IPS-18a (cell line): ENCODE measurements at regions not wholly inside any gene's neighbourhood (a gene's known extent, or its start where the extent isn't known, plus 50 kb on each side); places are given as distances from the start of the nearest gene placed in this dataset.
A peak's percentile ranks its signal among the peaks of the same experiment; 100 is the strongest.
"Not testable (repeated sequence)": the region's sequence is repeated elsewhere in the genome, so short reads cannot be mapped to it uniquely, and the experiment has no call there.

ENCODE experiments used
- H3K27ac ChIP-seq: one replicate; pipeline ENCODE4 v1.5.1; 2013; ENCODE audit warnings: low read length
- H3K27me3 ChIP-seq: one replicate; pipeline ENCODE4 v1.6.1; 2013; ENCODE audit warnings: mild to moderate bottlenecking, low read length; ENCODE audit not compliant: control insufficient read depth, insufficient read depth
- H3K36me3 ChIP-seq: one replicate; pipeline ENCODE4 v1.6.1; 2013; ENCODE audit warnings: low read depth, low read length; ENCODE audit not compliant: control insufficient read depth
- H3K4me1 ChIP-seq: one replicate; pipeline ENCODE4 v1.6.1; 2013; ENCODE audit warnings: low read depth, low read length; ENCODE audit not compliant: control insufficient read depth
- H3K4me3 ChIP-seq: one replicate; pipeline ENCODE4 v1.5.1; 2013; ENCODE audit warnings: low read length
- H3K9ac ChIP-seq: one replicate; pipeline ENCODE4 v1.6.1; 2013; ENCODE audit warnings: mild to moderate bottlenecking, low read length, moderate library complexity
- H3K9me3 ChIP-seq: one replicate; pipeline ENCODE4 v1.6.1; 2013; ENCODE audit warnings: low read depth, low read length; ENCODE audit not compliant: control insufficient read depth

DNA sequence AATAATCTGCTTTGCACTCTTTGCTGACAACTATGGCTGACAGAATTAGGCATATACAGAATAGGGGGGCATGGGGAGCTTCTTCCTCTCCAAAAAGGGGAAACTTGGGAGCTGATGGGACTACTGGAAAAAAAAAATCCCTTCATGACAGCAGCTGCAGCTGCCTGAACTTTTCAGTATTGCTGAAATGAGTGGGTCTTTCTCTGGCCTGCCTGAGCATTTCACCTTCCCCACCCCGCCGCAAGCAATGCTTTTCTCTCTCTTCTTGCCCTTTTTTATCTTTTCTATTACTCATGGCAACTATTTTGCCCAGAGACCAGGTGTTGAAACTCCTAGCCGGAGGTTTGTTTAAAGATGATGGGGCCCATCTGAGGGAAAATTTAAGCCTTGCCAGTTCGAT, 244.9 kb downstream of the SEMA3D start:
- no peaks in the 10 kb centered on the region for H3K27me3 ChIP-seq
- H3K9ac ChIP-seq = no peak overlapping the region
- H3K9me3 ChIP-seq = no peaks in the 10 kb centered on the region
- no peak overlapping the region for H3K27ac ChIP-seq
- H3K4me3 ChIP-seq = no peak overlapping the region
- no peaks in the 10 kb centered on the region for H3K36me3 ChIP-seq
- no peaks in the 10 kb centered on the region for H3K4me1 ChIP-seq

DNA sequence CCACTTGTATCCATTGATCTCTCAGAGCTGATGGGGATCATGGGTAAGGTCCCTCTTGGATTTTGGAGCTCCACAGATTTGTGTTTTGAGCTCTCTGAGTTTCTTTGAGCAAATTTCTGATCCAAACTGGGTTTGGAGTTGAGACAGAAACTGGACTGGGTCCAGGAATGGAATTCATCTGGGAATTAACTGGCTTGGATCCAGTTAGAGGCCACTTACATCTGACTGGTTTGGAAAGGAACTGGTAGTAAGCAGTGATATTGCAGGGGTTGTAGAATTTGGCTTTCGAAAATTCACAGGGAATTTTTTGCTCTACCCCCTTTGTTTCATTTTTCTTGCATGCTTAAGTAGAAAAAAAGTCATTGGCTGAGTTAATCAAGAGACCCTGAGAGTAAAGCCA, 245.6 kb downstream of the SEMA3D start:
- Histone ChIP-seq H3K4me1 (no peaks in the 10 kb centered on the region), H3K36me3 (no peaks in the 10 kb centered on the region), H3K27ac (no peak overlapping the region), H3K4me3 (no peak overlapping the region), H3K9me3 (no peaks in the 10 kb centered on the region), H3K27me3 (no peaks in the 10 kb centered on the region), H3K9ac (no peak overlapping the region)

DNA sequence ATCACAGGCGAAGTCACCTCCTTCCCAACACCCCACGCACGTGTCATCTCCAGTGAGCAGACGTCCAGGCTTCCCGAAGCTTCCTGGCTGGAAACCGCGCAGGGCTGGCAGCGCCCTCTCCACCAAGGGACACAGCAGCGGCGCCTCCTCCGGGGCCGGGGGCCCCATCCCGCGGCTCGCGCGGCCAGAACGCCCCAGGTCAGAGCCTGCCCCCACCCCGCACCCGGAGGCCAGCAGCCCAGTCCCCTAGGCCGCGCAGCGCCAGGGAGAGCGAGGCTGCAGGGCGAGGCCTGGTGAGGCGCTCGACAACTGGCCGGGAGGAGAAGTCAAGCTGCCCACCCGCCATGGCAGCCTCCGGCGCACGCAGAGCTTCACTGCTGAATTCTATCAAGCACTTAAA, 247.0 kb downstream of the SEMA3D start:
- no peak overlapping the region for H3K4me3 ChIP-seq
- no peaks in the 10 kb centered on the region for H3K36me3 ChIP-seq
- no peak overlapping the region for H3K27ac ChIP-seq
- H3K27me3 ChIP-seq = no peaks in the 10 kb centered on the region
- no peaks in the 10 kb centered on the region for H3K9me3 ChIP-seq
- H3K4me1 ChIP-seq = no peaks in the 10 kb centered on the region
- H3K9ac ChIP-seq = no peak overlapping the region

DNA sequence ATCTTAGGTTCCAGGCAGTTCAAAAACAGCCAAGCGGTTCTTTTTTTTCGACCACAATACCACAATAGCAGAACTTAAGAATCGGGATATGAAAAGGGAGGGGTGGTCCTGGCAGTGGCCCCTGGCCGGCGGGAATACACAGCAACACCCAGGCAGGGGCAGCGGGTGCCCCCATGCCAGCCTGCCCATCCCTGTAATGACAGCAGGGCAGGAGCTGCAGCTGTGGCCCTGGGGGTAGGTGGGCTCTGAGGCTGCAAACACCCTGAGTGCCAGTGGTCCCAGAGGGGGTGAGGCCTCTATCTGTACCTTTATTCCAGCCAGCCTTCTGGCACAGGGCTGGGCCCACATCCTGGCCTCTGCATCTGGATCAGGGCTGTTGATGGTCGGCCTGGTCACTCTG, 247.4 kb downstream of the SEMA3D start:
- Histone ChIP-seq H3K4me3 (no peak overlapping the region), H3K27ac (no peak overlapping the region), H3K27me3 (no peaks in the 10 kb centered on the region), H3K4me1 (no peaks in the 10 kb centered on the region), H3K36me3 (no peaks in the 10 kb centered on the region), H3K9me3 (no peaks in the 10 kb centered on the region), H3K9ac (no peak overlapping the region)

DNA sequence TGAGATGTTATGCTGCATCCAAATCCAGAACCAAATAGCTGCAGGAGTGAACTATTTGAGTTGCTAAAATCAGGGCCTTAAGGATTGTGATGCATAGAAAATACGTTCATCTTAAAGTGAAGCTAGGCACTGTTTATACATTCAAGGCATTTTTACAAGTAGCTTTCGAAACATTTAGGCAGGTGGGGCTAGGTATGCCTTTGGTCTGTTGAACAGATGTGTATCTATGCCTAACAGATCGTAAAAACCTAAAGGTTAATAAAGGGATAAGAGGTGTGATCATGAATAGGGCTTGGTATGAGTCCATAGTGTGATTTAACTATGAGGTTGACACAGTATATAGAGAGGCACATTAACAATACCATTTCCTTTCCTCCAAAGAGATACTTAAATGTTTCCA, 262.5 kb downstream of the SEMA3D start:
- Histone ChIP-seq H3K4me1 (no peaks in the 10 kb centered on the region), H3K9ac (no peak overlapping the region), H3K27me3 (no peaks in the 10 kb centered on the region)

DNA sequence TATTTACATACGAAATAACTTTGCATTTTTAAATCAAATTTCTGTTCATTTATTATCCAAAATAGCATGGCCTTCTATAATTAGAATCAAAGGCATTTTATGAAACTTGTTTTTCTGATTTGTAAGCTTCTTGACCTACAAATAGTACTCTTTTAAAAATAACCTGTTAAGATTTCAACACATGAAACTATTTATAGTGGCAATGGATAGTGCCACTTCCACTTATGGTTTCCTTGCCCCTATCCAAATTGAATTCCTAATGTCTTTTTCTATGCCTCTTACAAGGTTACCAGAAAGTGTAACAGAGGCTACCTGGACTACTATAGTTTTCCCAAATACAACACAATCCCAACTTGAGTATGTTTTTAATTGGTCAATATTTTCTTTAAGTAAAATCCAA, 263.5 kb downstream of the SEMA3D start:
- Histone ChIP-seq H3K27ac (no peak overlapping the region), H3K9me3 (no peaks in the 10 kb centered on the region), H3K9ac (no peak overlapping the region), H3K4me1 (no peaks in the 10 kb centered on the region), H3K27me3 (no peaks in the 10 kb centered on the region), H3K36me3 (no peaks in the 10 kb centered on the region), H3K4me3 (no peak overlapping the region)

More for the DNA sequence above, 262.5 kb downstream of the SEMA3D start:
- no peak overlapping the region for H3K4me3 ChIP-seq
- H3K27ac ChIP-seq = no peak overlapping the region
- H3K9me3 ChIP-seq = no peaks in the 10 kb centered on the region
- no peaks in the 10 kb centered on the region for H3K36me3 ChIP-seq

DNA sequence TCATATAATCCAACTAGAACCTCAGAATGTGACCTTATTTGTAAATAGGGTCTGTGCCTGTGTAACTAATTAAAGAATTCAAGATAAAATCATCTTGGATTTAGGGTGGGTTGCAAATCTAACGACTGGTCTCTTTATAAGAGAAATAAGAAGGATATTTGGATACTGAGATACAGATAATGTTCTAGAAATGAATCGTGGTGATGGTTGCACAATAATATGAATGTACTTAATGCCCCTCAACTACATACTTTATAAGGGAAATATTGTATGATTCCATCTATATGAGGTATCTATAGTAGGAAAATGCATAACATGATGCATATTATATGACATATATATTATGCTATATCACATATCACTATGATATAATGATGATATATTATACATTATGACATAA, 265.7 kb downstream of the SEMA3D start:
- Histone ChIP-seq H3K4me1 (no peaks in the 10 kb centered on the region), H3K4me3 (no peak overlapping the region), H3K9me3 (no peaks in the 10 kb centered on the region), H3K36me3 (no peaks in the 10 kb centered on the region), H3K27ac (no peak overlapping the region), H3K9ac (no peak overlapping the region), H3K27me3 (no peaks in the 10 kb centered on the region)

DNA sequence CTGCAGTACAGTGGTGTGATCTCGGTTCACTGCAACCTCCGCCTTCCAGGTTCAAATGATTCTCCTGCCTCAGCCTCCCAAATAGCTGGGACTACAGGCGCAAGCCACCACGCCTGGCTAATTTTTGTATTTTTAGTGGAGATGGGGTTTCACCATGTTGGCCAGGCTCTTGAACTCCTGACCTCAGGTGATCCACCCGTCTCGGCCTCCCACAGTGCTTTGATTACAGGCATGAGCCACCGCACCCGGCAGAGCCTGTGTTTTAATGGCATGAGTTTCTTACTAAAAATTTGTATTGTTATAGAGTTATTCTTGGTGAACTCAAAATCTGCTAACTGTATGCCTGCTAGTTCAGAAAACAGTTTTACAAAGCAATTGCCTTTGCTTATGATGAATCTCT, 269.9 kb downstream of the SEMA3D start:
- H3K27ac ChIP-seq, H3K9me3 ChIP-seq, H3K9ac ChIP-seq, H3K36me3 ChIP-seq, H3K27me3 ChIP-seq, H3K4me3 ChIP-seq: not testable (repeated sequence)
- H3K4me1 ChIP-seq = peaks cover 16% of the 10 kb centered on the region

DNA sequence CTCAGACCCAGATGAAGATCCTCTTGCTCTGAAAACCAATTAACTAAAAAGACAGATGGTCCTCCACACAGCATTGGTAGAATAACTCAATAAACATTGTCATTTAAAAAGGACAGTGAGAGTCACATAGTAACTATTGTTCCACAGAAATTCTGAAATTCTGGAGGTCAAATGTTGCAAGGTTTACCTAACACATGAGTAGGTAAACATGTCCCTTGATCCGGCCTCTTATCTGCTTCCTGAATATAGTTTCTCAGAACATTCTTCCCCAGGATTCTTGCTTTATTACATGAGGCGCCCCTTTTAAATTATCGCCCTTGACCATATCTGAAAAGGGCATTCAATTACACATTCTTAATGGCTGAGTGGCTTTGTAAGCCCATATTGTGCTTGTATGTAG, 270.7 kb downstream of the SEMA3D start:
- H3K9ac ChIP-seq = no peak overlapping the region
- no peaks in the 10 kb centered on the region for H3K27me3 ChIP-seq
- H3K4me1 ChIP-seq = peaks cover 23% of the 10 kb centered on the region
- H3K27ac ChIP-seq = no peak overlapping the region
- no peaks in the 10 kb centered on the region for H3K36me3 ChIP-seq
- H3K9me3 ChIP-seq = no peaks in the 10 kb centered on the region
- H3K4me3 ChIP-seq = no peak overlapping the region

DNA sequence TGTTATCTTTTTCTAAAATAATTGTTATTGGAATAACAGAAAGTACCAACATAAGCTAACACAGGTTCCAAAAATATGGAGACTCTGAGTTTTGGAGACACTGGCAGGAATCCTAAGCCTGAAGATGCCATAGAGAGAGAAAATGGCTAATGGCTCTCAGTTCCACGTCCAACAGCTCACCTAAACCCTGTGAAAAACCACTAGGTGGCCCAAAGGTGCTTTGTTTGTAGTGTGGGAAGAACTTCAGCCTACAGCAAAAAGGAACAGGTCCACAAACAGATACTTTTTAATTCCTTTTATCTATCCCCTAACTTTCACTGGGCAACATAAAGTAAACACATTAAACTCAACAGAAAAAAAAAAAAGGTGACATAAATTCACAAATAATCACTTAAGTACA, 272.3 kb downstream of the SEMA3D start:
- no peaks in the 10 kb centered on the region for H3K9me3 ChIP-seq
- no peaks in the 10 kb centered on the region for H3K36me3 ChIP-seq
- no peak overlapping the region for H3K27ac ChIP-seq
- no peak overlapping the region for H3K4me3 ChIP-seq
- H3K27me3 ChIP-seq = no peaks in the 10 kb centered on the region
- H3K4me1 ChIP-seq = peaks cover 25% of the 10 kb centered on the region
- no peak overlapping the region for H3K9ac ChIP-seq

DNA sequence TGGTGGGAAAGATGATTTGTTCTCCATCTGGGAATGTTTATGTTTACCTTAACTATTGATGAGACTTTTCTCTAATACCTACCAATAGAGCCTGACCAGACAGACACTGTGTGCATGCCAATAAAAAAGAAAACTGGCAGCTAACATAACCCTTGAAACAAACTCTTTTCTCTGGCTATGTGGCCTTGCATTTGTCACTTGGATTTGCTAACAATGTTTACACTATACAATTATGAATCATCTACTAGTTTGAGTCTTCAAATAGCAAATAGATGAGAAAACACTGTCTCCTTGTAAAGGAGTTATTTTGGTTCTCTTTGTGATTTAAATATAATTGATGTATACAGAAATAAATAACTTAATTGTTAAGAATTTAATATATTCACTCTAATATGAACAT, 273.1 kb downstream of the SEMA3D start:
- Histone ChIP-seq H3K9ac (no peak overlapping the region), H3K27me3 (no peaks in the 10 kb centered on the region)

DNA sequence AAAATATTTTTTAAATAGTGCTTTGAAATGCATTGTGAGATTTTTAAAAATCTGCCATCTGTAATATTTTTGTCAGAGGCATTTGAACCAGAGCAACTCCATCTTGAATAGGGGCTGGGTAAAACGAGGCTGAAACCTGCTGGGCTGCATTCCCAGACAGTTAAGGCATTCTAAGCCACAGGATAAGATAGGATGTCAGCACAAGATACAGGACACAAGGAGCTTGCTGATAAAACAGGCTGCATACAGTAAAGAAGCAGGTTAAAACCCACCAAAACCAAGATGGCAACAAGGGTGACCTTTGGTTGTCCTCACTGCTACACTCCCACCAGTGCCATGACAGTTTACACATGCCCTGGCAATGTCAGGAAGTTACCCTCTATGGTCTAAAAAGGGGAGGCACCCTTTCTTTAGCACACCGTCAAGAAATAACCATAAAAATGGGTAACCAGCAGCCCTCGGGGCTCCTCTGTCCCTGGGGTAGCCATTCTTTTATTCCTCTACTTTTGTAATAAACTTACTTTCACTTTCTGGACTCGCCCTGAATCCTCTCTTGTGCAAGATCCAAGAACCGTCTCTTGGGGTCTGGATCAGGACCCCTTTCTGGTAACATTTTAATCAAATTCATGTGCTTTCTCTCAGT, 273.7 kb downstream of the SEMA3D start:
- Histone ChIP-seq H3K27me3 (no peaks in the 10 kb centered on the region), H3K4me3 (no peak overlapping the region), H3K36me3 (no peaks in the 10 kb centered on the region), H3K4me1 (peaks cover 25% of the 10 kb centered on the region), H3K9me3 (no peaks in the 10 kb centered on the region), H3K27ac (peak overlapping the region; percentile 18), H3K9ac (no peak overlapping the region)

More for the DNA sequence above, 273.1 kb downstream of the SEMA3D start:
- H3K4me1 ChIP-seq = peaks cover 25% of the 10 kb centered on the region
- no peaks in the 10 kb centered on the region for H3K36me3 ChIP-seq
- no peak overlapping the region for H3K27ac ChIP-seq
- H3K9me3 ChIP-seq = no peaks in the 10 kb centered on the region
- H3K4me3 ChIP-seq = no peak overlapping the region
